Vagina (tissue), 2 donors: ENCODE measurements at regions not wholly inside any gene's neighbourhood (a gene's known extent, or its start where the extent isn't known, plus 50 kb on each side); places are given as distances from the start of the nearest gene placed in this dataset.

Experiments
- DNase-seq, 2 donors: peaks; one replicate each; pipeline ENCODE4 v3.0.0-alpha.2; 2017; ENCODE audit errors: extremely low spot score in 2 of 2
- H3K27ac ChIP-seq: fragments of 200-600 bp; sonication (generic); one replicate; pipeline ENCODE4 v1.5.1; 2019
- H3K27me3 ChIP-seq: fragments of 200-600 bp; sonication (generic); one replicate; pipeline ENCODE4 v1.5.1; 2019
- H3K36me3 ChIP-seq, 2 donors: fragments of 200-600 bp; sonication (generic); one replicate each; pipeline ENCODE4 v1.5.1; 2017 to 2019
- H3K4me1 ChIP-seq: fragments of 200-600 bp; sonication (generic); one replicate; pipeline ENCODE4 v1.5.1; 2019
- H3K4me3 ChIP-seq, 2 donors: fragments of 200-600 bp; sonication (generic); 1 replicate in 1 of 2; 2 replicates in 1 of 2; pipeline ENCODE4 v1.5.1; 2016 to 2019
- H3K9me3 ChIP-seq: fragments of 200-600 bp; sonication (generic); one replicate; pipeline ENCODE4 v1.5.1; 2019
- CTCF ChIP-seq, 3 experiments: fragments of 450-650 bp in 2 of 3; fragments of 200-600 bp in 1 of 3; sonication (generic) in 1 of 3; IDR thresholded peaks; one replicate each; pipeline ENCODE4 v1.5.1; 2017 to 2019; ENCODE audit warnings: antibody characterized with exemption in 3 of 3, mild to moderate bottlenecking in 2 of 3, moderate library complexity in 2 of 3
- POLR2A ChIP-seq, 2 donors: fragments of 450-650 bp; IDR thresholded peaks; one replicate each; pipeline ENCODE4 v1.6.1; 2017; ENCODE audit warnings: antibody characterized with exemption in 2 of 2, mild to moderate bottlenecking in 2 of 2, moderate library complexity in 2 of 2
- POLR2AphosphoS5 ChIP-seq, 2 donors: sonication (generic); formaldehyde crosslinking; IDR thresholded peaks; one replicate each; pipeline ENCODE4 v1.9.0; 2017; ENCODE audit warnings: antibody characterized with exemption in 2 of 2, mild to moderate bottlenecking in 2 of 2, low read depth in 1 of 2; ENCODE audit not compliant: insufficient read depth in 1 of 2
- intact Hi-C: fragments of 100-400 bp; cut with DNase I; formaldehyde crosslinking; loops from one replicate; pipeline ENCODE4 v1.15.1; 2023

GRCh38 chr2:107363806-107364205 is 462.9 kb upstream of the RGPD4 start:
- no peak for DNase-seq
- no peaks in the 10 kb centered on the region for H3K9me3 ChIP-seq
- H3K4me1 ChIP-seq: no peaks in the 10 kb centered on the region
- intact Hi-C loops: no loop called here
- H3K36me3 ChIP-seq: no peaks in the 10 kb centered on the region
- no peak overlapping the region for H3K4me3 ChIP-seq
- H3K27ac ChIP-seq: no peak overlapping the region
- TF ChIP-seq POLR2AphosphoS5 (IDR thresholded peaks at IDR 0.05; ENCODE audit: insufficient read depth in 1 of 2, low read depth in 1 of 2) (no peak), CTCF (IDR thresholded peaks at IDR 0.05) (no peak), POLR2A (IDR thresholded peaks at IDR 0.05) (no peak)
- no peaks in the 10 kb centered on the region for H3K27me3 ChIP-seq

- Histone ChIP-seq H3K4me1 (no peaks in the 10 kb centered on the region), H3K27ac (no peak overlapping the region), H3K36me3 (no peaks in the 10 kb centered on the region), H3K27me3 (no peaks in the 10 kb centered on the region), H3K4me3 (no peak overlapping the region), H3K9me3 (no peaks in the 10 kb centered on the region)
- no peak for TF ChIP-seq POLR2A (IDR thresholded peaks at IDR 0.05)
- no peak for TF ChIP-seq POLR2AphosphoS5 (IDR thresholded peaks at IDR 0.05; ENCODE audit: insufficient read depth in 1 of 2, low read depth in 1 of 2)
- no peak for TF ChIP-seq CTCF (IDR thresholded peaks at IDR 0.05)
- DNase-seq: no peak
- intact Hi-C loops: no loop called here
Measured at GRCh38 chr2:107364361-107364950, 462.2 kb upstream of the RGPD4 start.

GRCh38 chr2:107374249-107374648 is 452.4 kb upstream of the RGPD4 start:
- intact Hi-C loops: no loop called here
- no peaks in the 10 kb centered on the region for H3K9me3 ChIP-seq
- no peaks in the 10 kb centered on the region for H3K4me1 ChIP-seq
- TF ChIP-seq POLR2A (IDR thresholded peaks at IDR 0.05) (no peak), CTCF (IDR thresholded peaks at IDR 0.05) (no peak), POLR2AphosphoS5 (IDR thresholded peaks at IDR 0.05; ENCODE audit: insufficient read depth in 1 of 2, low read depth in 1 of 2) (no peak)
- H3K27me3 ChIP-seq: no peaks in the 10 kb centered on the region
- H3K27ac ChIP-seq: no peak overlapping the region
- H3K36me3 ChIP-seq: no peaks in the 10 kb centered on the region
- no peak overlapping the region for H3K4me3 ChIP-seq
- DNase-seq: no peak

GRCh38 chr2:107376909-107377308 is 449.8 kb upstream of the RGPD4 start:
- H3K4me1 ChIP-seq: no peaks in the 10 kb centered on the region
- no peak for DNase-seq
- TF ChIP-seq POLR2AphosphoS5 (IDR thresholded peaks at IDR 0.05; ENCODE audit: insufficient read depth in 1 of 2, low read depth in 1 of 2): no peak
- no peak for TF ChIP-seq POLR2A (IDR thresholded peaks at IDR 0.05)
- no peak for TF ChIP-seq CTCF (IDR thresholded peaks at IDR 0.05)
- no peak overlapping the region for H3K27ac ChIP-seq
- no peak overlapping the region for H3K4me3 ChIP-seq
- no peaks in the 10 kb centered on the region for H3K36me3 ChIP-seq
- intact Hi-C loops: no loop called here
- no peaks in the 10 kb centered on the region for H3K9me3 ChIP-seq
- H3K27me3 ChIP-seq: no peaks in the 10 kb centered on the region

GRCh38 chr2:107380912-107381311 is 445.8 kb upstream of the RGPD4 start:
- intact Hi-C loops: no loop called here
- no peak for DNase-seq
- no peaks in the 10 kb centered on the region for H3K27me3 ChIP-seq
- no peak overlapping the region for H3K4me3 ChIP-seq
- TF ChIP-seq POLR2AphosphoS5 (IDR thresholded peaks at IDR 0.05; ENCODE audit: insufficient read depth in 1 of 2, low read depth in 1 of 2) (no peak), CTCF (IDR thresholded peaks at IDR 0.05) (no peak), POLR2A (IDR thresholded peaks at IDR 0.05) (no peak)
- H3K4me1 ChIP-seq: no peaks in the 10 kb centered on the region
- no peaks in the 10 kb centered on the region for H3K36me3 ChIP-seq
- H3K9me3 ChIP-seq: no peaks in the 10 kb centered on the region
- no peak overlapping the region for H3K27ac ChIP-seq
